HepG2 (cell line): ENCODE measurements at regions not wholly inside any gene's neighbourhood (a gene's known extent, or its start where the extent isn't known, plus 50 kb on each side); places are given as distances from the start of the nearest gene placed in this dataset.

Experiments
- ATAC-seq: fragments of 200-7000 bp; cut with Tn5 transposase; 3 replicates; pipeline ENCODE4 v1.9.1; 2020; ENCODE audit warnings: mild to moderate bottlenecking, moderate library complexity
- BruUV-seq: library from RNA; stranded (reverse); fragments of 400-500 nt; replicated peaks from 2 replicates; lab custom pipeline; 2021; lab: Mats Ljungman, UMichigan
- CTCF ChIA-PET: fragments of 300-600 bp; formaldehyde crosslinking; extraction: SDS; loops from one replicate; lab custom pipeline; 2021; ENCODE audit warnings: low total read pairs, inconsistent platforms, low intra/inter-chr PET ratio; lab: Yijun Ruan, JAX
- POLR2A ChIA-PET: fragments of 350-600 bp; sonication (Branson Sonifier 250); formaldehyde crosslinking; loops from one replicate; lab custom pipeline; 2020; ENCODE audit warnings: antibody characterized with exemption, inconsistent platforms; lab: Yijun Ruan, JAX
- DNase-seq: peaks from one replicate; pipeline ENCODE4 v3.0.0-alpha.2; 2015; ENCODE audit warnings: low spot score
- FAIRE-seq: peaks from 3 replicates; lab custom pipeline; 2011; peaks lifted over from hg19 to GRCh38; lab: Jason Lieb, UNC
- H2AFZ ChIP-seq: one replicate; pipeline ENCODE4 v1.6.1; 2011; ENCODE audit warnings: low read length, inconsistent platforms
- H3K27ac ChIP-seq: fragments of 300-600 bp; 3 replicates; pipeline ENCODE4 v1.8.0; 2011; ENCODE audit warnings: mixed run types, mild to moderate bottlenecking, mixed read lengths, low read length, inconsistent platforms; ENCODE audit not compliant: insufficient read depth; ENCODE audit errors: extremely low read length
- H3K27me3 ChIP-seq, 2 experiments: fragments of 200-600 bp in 1 of 2; 2 replicates in 1 of 2; 3 replicates in 1 of 2; pipeline versions ENCODE4 v1.6.0 to v1.8.0; 2011; ENCODE audit warnings: low read length in 2 of 2, mild to moderate bottlenecking in 2 of 2, moderate library complexity in 2 of 2, inconsistent platforms in 1 of 2; ENCODE audit not compliant: insufficient read depth in 2 of 2, control insufficient read depth in 1 of 2
- H3K36me3 ChIP-seq, 2 experiments: fragments of 200-600 bp in 1 of 2; replicated peaks in 1 of 2; 2 replicates in 1 of 2; 3 replicates in 1 of 2; pipeline versions ENCODE4 v1.5.1 to v1.8.0; 2011; ENCODE audit warnings: low read length in 2 of 2, inconsistent platforms in 1 of 2; ENCODE audit not compliant: insufficient read depth in 2 of 2, control insufficient read depth in 1 of 2
- H3K4me1 ChIP-seq: 2 replicates; pipeline ENCODE4 v1.5.1; 2012; ENCODE audit warnings: low read length, inconsistent platforms; ENCODE audit not compliant: insufficient read depth
- H3K4me2 ChIP-seq: 2 replicates; pipeline ENCODE4 v1.6.0; 2011; ENCODE audit warnings: low read depth, low read length, inconsistent platforms
- H3K4me3 ChIP-seq, 3 experiments: fragments of 200-600 bp in 1 of 3; sonication (generic), shearing (Covaris generic) in 1 of 3; replicated peaks in 1 of 3; 2 replicates each; pipeline ENCODE4 v1.5.1; 2011 to 2016; ENCODE audit warnings: low read length in 3 of 3, inconsistent platforms in 2 of 3, low read depth in 2 of 3, mild to moderate bottlenecking in 2 of 3, control low read depth in 1 of 3, mixed read lengths in 1 of 3; ENCODE audit not compliant: insufficient read depth in 1 of 3
- H3K79me2 ChIP-seq: one replicate; pipeline ENCODE4 v1.6.1; 2011; ENCODE audit warnings: low read length, inconsistent platforms; ENCODE audit not compliant: insufficient read depth
- H3K9ac ChIP-seq: 2 replicates; pipeline ENCODE4 v1.6.0; 2011; ENCODE audit warnings: mild to moderate bottlenecking, low read depth, low read length, inconsistent platforms; ENCODE audit not compliant: insufficient read depth
- H3K9me3 ChIP-seq: 2 replicates; pipeline ENCODE4 v1.5.1; 2012; ENCODE audit warnings: mild to moderate bottlenecking, low read length
- H4K20me1 ChIP-seq: 2 replicates; pipeline ENCODE4 v1.6.0; 2011; ENCODE audit warnings: inconsistent platforms, mild to moderate bottlenecking, low read length, moderate library complexity; ENCODE audit not compliant: insufficient read depth
- ELF3 ChIP-seq: IDR thresholded peaks from 2 replicates; pipeline ENCODE4 v1.6.1; 2016; ENCODE audit warnings: missing genetic modification reagents, missing compliant biosample characterization
- FOSL2 ChIP-seq: sonication (generic); formaldehyde crosslinking; IDR thresholded peaks from 2 replicates; pipeline ENCODE4 v1.4.0; 2020; ENCODE audit warnings: missing genetic modification reagents
- GATAD1 ChIP-seq: IDR thresholded peaks from 2 replicates; pipeline ENCODE4 v1.6.1; 2016; ENCODE audit warnings: missing genetic modification reagents, missing compliant biosample characterization
- HCFC1 ChIP-seq: fragments of 150-350 bp; IDR thresholded peaks from 2 replicates; pipeline ENCODE4 v1.6.1; 2014; ENCODE audit warnings: low read depth, low read length
- HOXA9 ChIP-seq: sonication (generic); formaldehyde crosslinking; IDR thresholded peaks from 2 replicates; pipeline ENCODE4 v1.8.1; 2022; ENCODE audit warnings: missing genetic modification reagents, mild to moderate bottlenecking, moderate library complexity, borderline replicate concordance
- JDP2 ChIP-seq: sonication (generic); formaldehyde crosslinking; IDR thresholded peaks from 2 replicates; pipeline ENCODE4 v1.8.1; 2022; ENCODE audit warnings: missing genetic modification reagents, borderline replicate concordance
- NFYC ChIP-seq: IDR thresholded peaks from 2 replicates; pipeline ENCODE4 v1.6.1; 2016; ENCODE audit warnings: missing genetic modification reagents, missing compliant biosample characterization
- POLR2AphosphoS5 ChIP-seq: IDR thresholded peaks from 2 replicates; pipeline ENCODE4 v1.6.1; 2012; ENCODE audit warnings: low read depth, low read length
- PRPF4 ChIP-seq: fragments of 200-400 bp; formaldehyde crosslinking; IDR thresholded peaks from 2 replicates; pipeline ENCODE4 v1.6.1; 2016; ENCODE audit warnings: low read length, low read depth; ENCODE audit not compliant: poor library complexity, severe bottlenecking
- RFXAP ChIP-seq: sonication (generic); formaldehyde crosslinking; IDR thresholded peaks from 2 replicates; pipeline ENCODE4 v1.4.0; 2020; ENCODE audit warnings: missing genetic modification reagents, borderline replicate concordance
- TAF15 ChIP-seq: fragments of 200-400 bp; formaldehyde crosslinking; IDR thresholded peaks from one replicate; pipeline ENCODE4 v1.6.1; 2018; ENCODE audit warnings: mild to moderate bottlenecking, low read depth, low read length; ENCODE audit not compliant: poor library complexity, severe bottlenecking
- U2AF1 ChIP-seq: fragments of 200-400 bp; formaldehyde crosslinking; optimal IDR thresholded peaks from 2 replicates; pipeline ENCODE3; 2017; ENCODE audit warnings: mild to moderate bottlenecking, low read depth, low read length
- ZMYM2 ChIP-seq: sonication (generic); formaldehyde crosslinking; IDR thresholded peaks from 2 replicates; pipeline ENCODE4 v1.8.0; 2022; ENCODE audit warnings: mild to moderate bottlenecking, missing genetic modification reagents
- ZNF224 ChIP-seq: sonication (generic); formaldehyde crosslinking; IDR thresholded peaks from 2 replicates; pipeline ENCODE4 v1.5.0; 2020; ENCODE audit warnings: mild to moderate bottlenecking, missing genetic modification reagents
- ZNF569 ChIP-seq: sonication (generic); formaldehyde crosslinking; IDR thresholded peaks from 2 replicates; pipeline ENCODE4 v1.5.0; 2020; ENCODE audit warnings: mild to moderate bottlenecking, missing genetic modification reagents, moderate library complexity, borderline replicate concordance
- WGBS: methylation state at CpG from one replicate; pipeline ENCODE4 v1.1.6; 2017; ENCODE audit warnings: low lambda C conversion rate; 5-methylcytosine and 5-hydroxymethylcytosine counted together
- in situ Hi-C: cut with HindIII; loops from 2 replicates; pipeline ENCODE4 v1.10.0; 2017; ENCODE audit warnings: low pct_unique_long_range_greater_than_20kb; ENCODE audit not compliant: extremely low pct_ligation_motif_present
- intact Hi-C: fragments of 100-400 bp; cut with micrococcal nuclease; formaldehyde crosslinking; loops from one replicate; pipeline ENCODE4 v1.10.0; 2022; ENCODE audit not compliant: unreplicated experiment
- TF ChIP-seq, protein P1 (sequence below): sonication (generic); formaldehyde crosslinking; IDR thresholded peaks from 2 replicates; pipeline ENCODE4 v1.4.0; 2020; ENCODE audit warnings: mild to moderate bottlenecking, missing genetic modification reagents
- TF ChIP-seq, protein P2 (sequence below): sonication (generic); formaldehyde crosslinking; IDR thresholded peaks from 2 replicates; pipeline ENCODE4 v1.4.0; 2020; ENCODE audit warnings: missing genetic modification reagents, borderline replicate concordance
- TF ChIP-seq, protein P3 (sequence below): sonication (generic); formaldehyde crosslinking; conservative IDR thresholded peaks from 2 replicates; pipeline ENCODE4 v1.5.0; 2020; ENCODE audit warnings: missing genetic modification reagents

DNA sequence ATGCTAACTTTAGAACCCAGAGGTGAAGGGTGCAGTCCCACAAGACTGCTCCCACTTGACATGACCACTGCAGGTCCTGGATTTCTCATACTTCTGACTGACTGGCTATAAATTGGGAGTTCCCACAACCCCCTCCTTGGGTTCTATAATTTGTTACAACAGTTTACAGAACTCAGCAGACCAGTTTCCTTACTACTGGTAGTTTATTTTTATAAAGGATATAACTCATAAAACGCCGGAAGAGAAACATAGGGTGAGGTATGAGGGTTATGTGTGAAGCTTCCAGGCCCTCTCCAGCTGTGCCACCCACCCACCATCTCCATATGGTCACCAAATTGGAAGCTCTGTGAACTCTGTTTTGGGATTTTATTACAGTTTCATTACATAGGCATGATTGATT, 839.6 kb downstream of the TSN start:
- no peak for DNase-seq
- peaks cover 35% of the 10 kb centered on the region for H3K9me3 ChIP-seq
- no peaks in the 10 kb centered on the region for H3K27me3 ChIP-seq
- no peak for FAIRE-seq
- ChIA-PET POLR2A (no interaction called here), CTCF (no interaction called here)
- intact Hi-C loops: no loop called here
- WGBS: 0% methylated on average over 2 of the region's 2 CpGs
- TF ChIP-seq HCFC1: no peak
- TF ChIP-seq HOXA9 (CRISPR knock-in tag): no peak
- TF ChIP-seq TAF15: no peak
- no peak for TF ChIP-seq FOSL2
- no peak for TF ChIP-seq GATAD1
- TF ChIP-seq NFYC (CRISPR knock-in tag): no peak
- TF ChIP-seq POLR2AphosphoS5: no peak
- TF ChIP-seq, protein P1, sequence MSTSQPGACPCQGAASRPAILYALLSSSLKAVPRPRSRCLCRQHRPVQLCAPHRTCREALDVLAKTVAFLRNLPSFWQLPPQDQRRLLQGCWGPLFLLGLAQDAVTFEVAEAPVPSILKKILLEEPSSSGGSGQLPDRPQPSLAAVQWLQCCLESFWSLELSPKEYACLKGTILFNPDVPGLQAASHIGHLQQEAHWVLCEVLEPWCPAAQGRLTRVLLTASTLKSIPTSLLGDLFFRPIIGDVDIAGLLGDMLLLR (CRISPR knock-in tag): no peak
- TF ChIP-seq ZNF569: no peak
- no peak for TF ChIP-seq RFXAP
- no peak for TF ChIP-seq U2AF1
- ATAC-seq: no peak
- H3K36me3 ChIP-seq: no peaks in the 10 kb centered on the region
- no TSS peak for BruUV-seq
- H3K79me2 ChIP-seq: no peaks in the 10 kb centered on the region
- H3K27ac ChIP-seq: no peak overlapping the region
- H3K4me3 ChIP-seq: no peak overlapping the region
- no peak overlapping the region for H3K4me2 ChIP-seq
- no peak overlapping the region for H2AFZ ChIP-seq
- in situ Hi-C loops: no loop called here
- H3K9ac ChIP-seq: no peak overlapping the region
- H3K4me1 ChIP-seq: no peaks in the 10 kb centered on the region
- no peaks in the 10 kb centered on the region for H4K20me1 ChIP-seq

DNA sequence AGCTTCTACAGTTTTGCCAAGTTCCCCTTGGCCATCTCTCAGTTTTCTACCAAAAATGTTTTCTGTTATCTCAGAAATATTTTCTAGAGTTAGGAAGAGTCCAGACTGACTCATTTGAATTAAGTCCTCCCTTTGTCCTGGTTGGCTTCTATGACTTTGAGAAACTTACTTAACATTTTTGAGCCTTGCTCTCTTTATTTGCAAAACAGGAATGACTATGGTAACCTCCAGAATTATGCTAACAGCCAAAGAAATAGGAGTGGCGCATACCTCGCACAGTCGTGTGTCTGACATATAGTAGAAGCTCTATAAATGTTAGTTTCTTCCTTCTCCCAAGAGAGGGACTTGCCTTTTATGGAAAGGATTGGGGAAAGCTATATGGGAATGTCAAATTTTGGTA, 841.1 kb downstream of the TSN start:
- Histone ChIP-seq H4K20me1 (no peaks in the 10 kb centered on the region), H3K9ac (no peak overlapping the region), H3K27me3 (no peaks in the 10 kb centered on the region), H2AFZ (no peak overlapping the region), H3K9me3 (peaks cover 21% of the 10 kb centered on the region), H3K4me1 (no peaks in the 10 kb centered on the region), H3K4me3 (no peak overlapping the region), H3K36me3 (no peaks in the 10 kb centered on the region), H3K4me2 (no peak overlapping the region), H3K79me2 (no peaks in the 10 kb centered on the region), H3K27ac (no peak overlapping the region)
- POLR2A ChIA-PET: no interaction called here
- CTCF ChIA-PET: no interaction called here
- FAIRE-seq: no peak
- DNase-seq: no peak
- in situ Hi-C loops (no loop called here), intact Hi-C loops (no loop called here)
- WGBS: 3% methylated on average over 3 of the region's 3 CpGs
- no TSS peak for BruUV-seq
- ATAC-seq: no peak
- TF ChIP-seq ELF3 (CRISPR knock-in tag): no peak
- TF ChIP-seq, protein P2, sequence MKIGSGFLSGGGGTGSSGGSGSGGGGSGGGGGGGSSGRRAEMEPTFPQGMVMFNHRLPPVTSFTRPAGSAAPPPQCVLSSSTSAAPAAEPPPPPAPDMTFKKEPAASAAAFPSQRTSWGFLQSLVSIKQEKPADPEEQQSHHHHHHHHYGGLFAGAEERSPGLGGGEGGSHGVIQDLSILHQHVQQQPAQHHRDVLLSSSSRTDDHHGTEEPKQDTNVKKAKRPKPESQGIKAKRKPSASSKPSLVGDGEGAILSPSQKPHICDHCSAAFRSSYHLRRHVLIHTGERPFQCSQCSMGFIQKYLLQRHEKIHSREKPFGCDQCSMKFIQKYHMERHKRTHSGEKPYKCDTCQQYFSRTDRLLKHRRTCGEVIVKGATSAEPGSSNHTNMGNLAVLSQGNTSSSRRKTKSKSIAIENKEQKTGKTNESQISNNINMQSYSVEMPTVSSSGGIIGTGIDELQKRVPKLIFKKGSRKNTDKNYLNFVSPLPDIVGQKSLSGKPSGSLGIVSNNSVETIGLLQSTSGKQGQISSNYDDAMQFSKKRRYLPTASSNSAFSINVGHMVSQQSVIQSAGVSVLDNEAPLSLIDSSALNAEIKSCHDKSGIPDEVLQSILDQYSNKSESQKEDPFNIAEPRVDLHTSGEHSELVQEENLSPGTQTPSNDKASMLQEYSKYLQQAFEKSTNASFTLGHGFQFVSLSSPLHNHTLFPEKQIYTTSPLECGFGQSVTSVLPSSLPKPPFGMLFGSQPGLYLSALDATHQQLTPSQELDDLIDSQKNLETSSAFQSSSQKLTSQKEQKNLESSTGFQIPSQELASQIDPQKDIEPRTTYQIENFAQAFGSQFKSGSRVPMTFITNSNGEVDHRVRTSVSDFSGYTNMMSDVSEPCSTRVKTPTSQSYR: no peak
- no peak for TF ChIP-seq ZMYM2 (CRISPR knock-in tag)
- no peak for TF ChIP-seq PRPF4
- no peak for TF ChIP-seq ZNF224
- no peak for TF ChIP-seq JDP2 (CRISPR knock-in tag)
- TF ChIP-seq, protein P3, sequence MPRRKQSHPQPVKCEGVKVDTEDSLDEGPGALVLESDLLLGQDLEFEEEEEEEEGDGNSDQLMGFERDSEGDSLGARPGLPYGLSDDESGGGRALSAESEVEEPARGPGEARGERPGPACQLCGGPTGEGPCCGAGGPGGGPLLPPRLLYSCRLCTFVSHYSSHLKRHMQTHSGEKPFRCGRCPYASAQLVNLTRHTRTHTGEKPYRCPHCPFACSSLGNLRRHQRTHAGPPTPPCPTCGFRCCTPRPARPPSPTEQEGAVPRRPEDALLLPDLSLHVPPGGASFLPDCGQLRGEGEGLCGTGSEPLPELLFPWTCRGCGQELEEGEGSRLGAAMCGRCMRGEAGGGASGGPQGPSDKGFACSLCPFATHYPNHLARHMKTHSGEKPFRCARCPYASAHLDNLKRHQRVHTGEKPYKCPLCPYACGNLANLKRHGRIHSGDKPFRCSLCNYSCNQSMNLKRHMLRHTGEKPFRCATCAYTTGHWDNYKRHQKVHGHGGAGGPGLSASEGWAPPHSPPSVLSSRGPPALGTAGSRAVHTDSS (CRISPR knock-in tag): no peak
